Thyroid gland (tissue), 4 donors: ENCODE measurements at regions not wholly inside any gene's neighbourhood (a gene's known extent, or its start where the extent isn't known, plus 50 kb on each side); places are given as distances from the start of the nearest gene placed in this dataset.

Source experiments
- DNase-seq, 2 donors: peaks; one replicate each; pipeline ENCODE4 v3.0.0-alpha.2; 2019
- H3K27ac ChIP-seq, 3 donors: fragments of 200-600 bp; sonication (generic); 1 replicate in 2 of 3; 2 replicates in 1 of 3; pipeline ENCODE4 v1.5.1; 2016 to 2019; ENCODE audit warnings: mild to moderate bottlenecking in 1 of 3, moderate library complexity in 1 of 3
- H3K27me3 ChIP-seq: fragments of 200-600 bp; sonication (generic); one replicate; pipeline ENCODE4 v1.5.1; 2019
- H3K36me3 ChIP-seq, 2 donors: fragments of 200-600 bp; sonication (generic); one replicate each; pipeline ENCODE4 v1.5.1; 2016 to 2019
- H3K4me1 ChIP-seq, 2 donors: fragments of 200-600 bp; sonication (generic); one replicate each; pipeline ENCODE4 v1.5.1; 2017 to 2019
- H3K4me3 ChIP-seq, 3 donors: fragments of 200-600 bp; sonication (generic); replicated peaks in 1 of 3; 1 replicate in 2 of 3; 2 replicates in 1 of 3; pipeline ENCODE4 v1.5.1; 2016; ENCODE audit warnings: mild to moderate bottlenecking in 1 of 3
- H3K9me3 ChIP-seq: fragments of 200-600 bp; sonication (generic); one replicate; pipeline ENCODE4 v1.5.1; 2017
- CTCF ChIP-seq, 6 experiments: fragments of 200-600 bp in 3 of 6; fragments of 450-650 bp in 3 of 6; sonication (generic) in 3 of 6; IDR thresholded peaks; one replicate each; pipeline ENCODE4 v1.5.1; 2016 to 2019; ENCODE audit warnings: antibody characterized with exemption in 6 of 6, mild to moderate bottlenecking in 2 of 6, inconsistent platforms in 1 of 6, moderate library complexity in 1 of 6
- POLR2A ChIP-seq, 2 donors: fragments of 450-650 bp; IDR thresholded peaks; one replicate each; pipeline ENCODE4 v1.6.1; 2017; ENCODE audit warnings: antibody characterized with exemption in 2 of 2, mild to moderate bottlenecking in 2 of 2, moderate library complexity in 1 of 2
- WGBS, 2 donors: methylation state at CpG; one replicate each; pipeline ENCODE4 v1.1.5; 2017; 5-methylcytosine and 5-hydroxymethylcytosine counted together
- intact Hi-C: fragments of 100-400 bp; cut with DNase I; formaldehyde crosslinking; loops from one replicate; pipeline ENCODE4 v1.15.1; 2023

- no peak for TF ChIP-seq CTCF (IDR thresholded peaks at IDR 0.05)
- TF ChIP-seq POLR2A (IDR thresholded peaks at IDR 0.05): no peak
- H3K27me3 ChIP-seq: no peaks in the 10 kb centered on the region
- intact Hi-C loops: no loop called here
- H3K9me3 ChIP-seq: no peaks in the 10 kb centered on the region
- no peak for DNase-seq
- no peak overlapping the region for H3K27ac ChIP-seq
- H3K4me1 ChIP-seq: no peaks in the 10 kb centered on the region
- 74 to 87% methylated on average over 8 of the region's 8 CpGs for WGBS, 2 donors
- no peaks in the 10 kb centered on the region for H3K36me3 ChIP-seq
- H3K4me3 ChIP-seq: no peak overlapping the region
These were observed 814.2 kb upstream of the SLITRK5 start for GRCh38 chr13:86856991-86857390.

- TF ChIP-seq POLR2A (IDR thresholded peaks at IDR 0.05) (no peak), CTCF (IDR thresholded peaks at IDR 0.05) (no peak)
- Histone ChIP-seq H3K36me3 (no peaks in the 10 kb centered on the region), H3K27me3 (no peaks in the 10 kb centered on the region), H3K4me3 (no peak overlapping the region), H3K9me3 (no peaks in the 10 kb centered on the region), H3K4me1 (no peaks in the 10 kb centered on the region), H3K27ac (no peak overlapping the region)
- DNase-seq: no peak
- intact Hi-C loops: no loop called here
These were observed 813.0 kb upstream of the SLITRK5 start for GRCh38 chr13:86858216-86858615.

GRCh38 chr13:86862137-86862536 is 809.0 kb upstream of the SLITRK5 start:
- intact Hi-C loops: loop anchor here (10.0 kb wide), 1 partner anchor 413 kb away; no protein-coding TSS in a partner anchor
- Histone ChIP-seq H3K4me1 (no peaks in the 10 kb centered on the region), H3K27me3 (no peaks in the 10 kb centered on the region), H3K9me3 (no peaks in the 10 kb centered on the region), H3K4me3 (no peak overlapping the region), H3K36me3 (no peaks in the 10 kb centered on the region), H3K27ac (no peak overlapping the region)
- TF ChIP-seq CTCF (IDR thresholded peaks at IDR 0.05): no peak
- TF ChIP-seq POLR2A (IDR thresholded peaks at IDR 0.05): no peak
- DNase-seq: no peak

GRCh38 chr13:86864376-86864775 is 806.8 kb upstream of the SLITRK5 start:
- DNase-seq: no peak
- Histone ChIP-seq H3K4me3 (no peak overlapping the region), H3K27me3 (no peaks in the 10 kb centered on the region), H3K4me1 (no peaks in the 10 kb centered on the region), H3K27ac (no peak overlapping the region), H3K36me3 (no peaks in the 10 kb centered on the region), H3K9me3 (no peaks in the 10 kb centered on the region)
- TF ChIP-seq POLR2A (IDR thresholded peaks at IDR 0.05) (no peak), CTCF (IDR thresholded peaks at IDR 0.05) (no peak)
- 73 to 93% methylated on average over 3 of the region's 3 CpGs for WGBS, 2 donors
- intact Hi-C loops: loop anchor here (10.0 kb wide), 1 partner anchor 410 kb away; no protein-coding TSS in a partner anchor

GRCh38 chr13:86870444-86870843 is 800.7 kb upstream of the SLITRK5 start:
- no peaks in the 10 kb centered on the region for H3K9me3 ChIP-seq
- no peak for DNase-seq
- intact Hi-C loops: no loop called here
- TF ChIP-seq POLR2A (IDR thresholded peaks at IDR 0.05): no peak
- TF ChIP-seq CTCF (IDR thresholded peaks at IDR 0.05): peak in 5 of 6 experiments; percentile 23 to 65 (median 54)
- 3 to 4% methylated on average over 2 of the region's 2 CpGs for WGBS, 2 donors
- H3K4me3 ChIP-seq: no peak overlapping the region
- no peaks in the 10 kb centered on the region for H3K27me3 ChIP-seq
- H3K36me3 ChIP-seq: no peaks in the 10 kb centered on the region
- no peak overlapping the region for H3K27ac ChIP-seq
- H3K4me1 ChIP-seq: no peaks in the 10 kb centered on the region
